Duodenal mucosa (tissue), 2 donors: ENCODE measurements at regions not wholly inside any gene's neighbourhood (a gene's known extent, or its start where the extent isn't known, plus 50 kb on each side); places are given as distances from the start of the nearest gene placed in this dataset.
"Not testable (repeated sequence)": the region's sequence is repeated elsewhere in the genome, so short reads cannot be mapped to it uniquely, and the experiment has no call there.

Source experiments
- H3K27ac ChIP-seq: one replicate; pipeline ENCODE4 v1.7.0; 2013; ENCODE audit warnings: low read depth, low read length
- H3K27me3 ChIP-seq, 2 donors: one replicate each; pipeline ENCODE4 v1.7.0; 2013; ENCODE audit warnings: low read length in 2 of 2, control low read depth in 1 of 2; ENCODE audit not compliant: insufficient read depth in 2 of 2, control insufficient read depth in 1 of 2
- H3K36me3 ChIP-seq, 2 donors: one replicate each; pipeline ENCODE4 v1.7.0; 2013; ENCODE audit warnings: low read length in 2 of 2, control low read depth in 1 of 2; ENCODE audit not compliant: insufficient read depth in 2 of 2, control insufficient read depth in 1 of 2
- H3K4me1 ChIP-seq, 2 donors: one replicate each; pipeline ENCODE4 v1.7.0; 2013; ENCODE audit warnings: low read length in 2 of 2, control low read depth in 1 of 2; ENCODE audit not compliant: insufficient read depth in 2 of 2, control insufficient read depth in 1 of 2
- H3K4me3 ChIP-seq, 2 donors: one replicate each; pipeline ENCODE4 v1.7.0; 2013; ENCODE audit warnings: low read length in 2 of 2, low read depth in 1 of 2
- H3K9ac ChIP-seq, 2 donors: one replicate each; pipeline ENCODE4 v1.7.0; 2013; ENCODE audit warnings: low read length in 2 of 2, low read depth in 1 of 2
- H3K9me3 ChIP-seq, 2 donors: one replicate each; pipeline ENCODE4 v1.7.0; 2013; ENCODE audit warnings: low read length in 2 of 2, control low read depth in 1 of 2; ENCODE audit not compliant: control insufficient read depth in 1 of 2

- Histone ChIP-seq H3K4me3 (no peak overlapping the region), H3K27me3 (no peaks in the 10 kb centered on the region), H3K36me3 (no peaks in the 10 kb centered on the region), H3K27ac (no peak overlapping the region), H3K9me3 (no peaks in the 10 kb centered on the region), H3K9ac (no peak overlapping the region), H3K4me1 (no peaks in the 10 kb centered on the region)
Measured at GRCh38 chr5:83889971-83890745, 169.5 kb upstream of the HAPLN1 start.

GRCh38 chr5:83877911-83878706 lies 157.5 kb upstream of the HAPLN1 start:
- H3K36me3 ChIP-seq: no peaks in the 10 kb centered on the region
- no peak overlapping the region for H3K9ac ChIP-seq
- H3K4me3 ChIP-seq: no peak overlapping the region
- H3K27ac ChIP-seq: no peak overlapping the region
- no peaks in the 10 kb centered on the region for H3K27me3 ChIP-seq
- no peaks in the 10 kb centered on the region for H3K9me3 ChIP-seq
- no peaks in the 10 kb centered on the region for H3K4me1 ChIP-seq

GRCh38 chr5:83871533-83872395 lies 151.1 kb upstream of the HAPLN1 start:
- no peak overlapping the region for H3K4me3 ChIP-seq
- no peak overlapping the region for H3K27ac ChIP-seq
- no peaks in the 10 kb centered on the region for H3K4me1 ChIP-seq
- no peaks in the 10 kb centered on the region for H3K27me3 ChIP-seq
- no peaks in the 10 kb centered on the region for H3K36me3 ChIP-seq
- H3K9ac ChIP-seq: no peak overlapping the region
- H3K9me3 ChIP-seq: no peaks in the 10 kb centered on the region

DNA sequence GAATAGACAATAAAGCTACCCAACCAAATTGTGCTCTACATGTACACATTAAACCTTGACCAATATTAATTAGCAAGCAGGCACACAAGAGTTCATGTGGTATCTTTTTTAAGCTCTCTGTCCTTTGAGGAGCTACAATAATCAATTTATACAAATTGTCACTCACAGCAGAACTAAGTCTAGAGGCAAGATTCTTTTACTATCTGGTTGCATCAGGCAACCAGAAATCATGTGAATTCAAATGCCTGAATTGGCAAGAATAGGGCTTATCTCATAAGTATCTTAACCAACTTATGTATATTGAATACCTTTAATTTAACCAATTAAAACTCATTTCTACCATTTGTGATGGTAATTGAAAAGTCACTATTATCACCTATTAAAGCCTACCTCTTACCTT lies 145.5 kb upstream of the HAPLN1 start:
- H3K36me3 ChIP-seq: no peaks in the 10 kb centered on the region
- no peaks in the 10 kb centered on the region for H3K27me3 ChIP-seq
- H3K9me3 ChIP-seq: no peaks in the 10 kb centered on the region
- no peak overlapping the region for H3K9ac ChIP-seq
- H3K27ac ChIP-seq: no peak overlapping the region
- H3K4me3 ChIP-seq: no peak overlapping the region
- no peaks in the 10 kb centered on the region for H3K4me1 ChIP-seq

DNA sequence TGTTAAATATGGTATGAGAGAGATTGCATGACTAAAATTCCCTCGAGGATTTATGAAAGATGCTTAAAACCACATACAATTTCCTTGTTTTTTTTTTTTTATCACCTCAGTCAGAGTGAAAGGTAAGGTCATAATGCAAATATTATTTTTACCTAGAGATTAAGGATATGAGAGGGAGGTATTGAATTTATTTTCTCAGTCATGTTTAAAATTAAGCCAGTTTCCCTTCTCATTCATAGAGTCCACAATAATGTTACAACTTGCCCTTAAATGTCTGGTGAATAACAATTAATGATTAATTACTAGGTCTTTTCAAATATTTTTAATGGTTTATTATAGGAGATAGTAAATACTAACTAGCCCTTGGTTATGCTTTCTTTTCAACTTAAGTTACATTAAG lies 144.9 kb upstream of the HAPLN1 start:
- Histone ChIP-seq H3K4me3 (no peak overlapping the region), H3K9me3 (no peaks in the 10 kb centered on the region), H3K9ac (no peak overlapping the region), H3K27me3 (no peaks in the 10 kb centered on the region), H3K36me3 (no peaks in the 10 kb centered on the region), H3K27ac (no peak overlapping the region), H3K4me1 (no peaks in the 10 kb centered on the region)

- Histone ChIP-seq H3K36me3 (no peaks in the 10 kb centered on the region), H3K27me3 (no peaks in the 10 kb centered on the region), H3K4me1 (no peaks in the 10 kb centered on the region), H3K9me3 (no peaks in the 10 kb centered on the region), H3K4me3 (no peak overlapping the region), H3K27ac (no peak overlapping the region), H3K9ac (no peak overlapping the region)
Measured at GRCh38 chr5:83864652-83865051, 144.0 kb upstream of the HAPLN1 start.

DNA sequence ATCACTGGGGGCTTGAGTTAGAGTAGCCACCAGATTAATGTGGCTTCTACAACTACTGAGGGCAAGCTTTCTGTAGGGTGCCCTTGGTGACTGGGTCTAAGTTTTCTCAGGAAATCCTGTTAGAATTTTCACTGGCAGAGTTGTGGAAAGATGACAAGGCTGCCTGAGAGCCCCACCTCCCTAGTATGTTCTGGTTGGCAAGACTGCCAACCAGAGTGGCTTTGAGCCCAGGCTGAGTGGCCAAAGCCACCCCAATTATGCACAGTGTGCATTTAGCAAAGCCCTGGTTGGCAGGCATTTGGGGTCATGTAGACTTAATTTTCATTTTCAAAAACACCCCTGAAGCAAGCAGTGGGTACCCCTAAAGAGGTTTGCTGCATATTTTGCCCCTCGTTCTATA lies 136.7 kb upstream of the HAPLN1 start:
- no peak overlapping the region for H3K27ac ChIP-seq
- no peaks in the 10 kb centered on the region for H3K27me3 ChIP-seq

GRCh38 chr5:83856881-83857280 lies 136.2 kb upstream of the HAPLN1 start:
- H3K36me3 ChIP-seq: no peaks in the 10 kb centered on the region
- no peaks in the 10 kb centered on the region for H3K9me3 ChIP-seq
- no peaks in the 10 kb centered on the region for H3K4me1 ChIP-seq
- H3K9ac ChIP-seq: no peak overlapping the region
- H3K4me3 ChIP-seq: no peak overlapping the region
- H3K27ac ChIP-seq: no peak overlapping the region
- H3K27me3 ChIP-seq: no peaks in the 10 kb centered on the region

More for the DNA sequence above, 136.7 kb upstream of the HAPLN1 start:
- Histone ChIP-seq H3K4me3 (no peak overlapping the region), H3K9me3 (no peaks in the 10 kb centered on the region), H3K9ac (no peak overlapping the region), H3K4me1 (no peaks in the 10 kb centered on the region), H3K36me3 (no peaks in the 10 kb centered on the region)

- H3K27me3 ChIP-seq, H3K4me1 ChIP-seq, H3K9ac ChIP-seq, H3K9me3 ChIP-seq, H3K27ac ChIP-seq, H3K36me3 ChIP-seq, H3K4me3 ChIP-seq: not testable (repeated sequence)
Measured at GRCh38 chr5:83850412-83850811, 129.8 kb upstream of the HAPLN1 start.

- Histone ChIP-seq H3K27me3 (no peaks in the 10 kb centered on the region), H3K9me3 (no peaks in the 10 kb centered on the region), H3K4me3 (no peak overlapping the region), H3K36me3 (no peaks in the 10 kb centered on the region), H3K9ac (no peak overlapping the region), H3K27ac (no peak overlapping the region), H3K4me1 (no peaks in the 10 kb centered on the region)
Measured at GRCh38 chr5:83848941-83849340, 128.3 kb upstream of the HAPLN1 start.
